Gastrocnemius medialis (tissue), 4 donors: ENCODE measurements at regions not wholly inside any gene's neighbourhood (a gene's known extent, or its start where the extent isn't known, plus 50 kb on each side); places are given as distances from the start of the nearest gene placed in this dataset.
"Not testable (repeated sequence)": the region's sequence is repeated elsewhere in the genome, so short reads cannot be mapped to it uniquely, and the experiment has no call there.

Source experiments
- ATAC-seq, 2 donors: fragments of 150-250 bp; one replicate each; pipeline ENCODE4 v1.9.1; 2016
- DNase-seq, 2 donors: peaks; one replicate each; pipeline ENCODE4 v3.0.0-alpha.2; 2019
- H3K27ac ChIP-seq, 4 donors: fragments of 200-600 bp; sonication (generic); 1 replicate in 1 of 4; 2 replicates in 3 of 4; pipeline ENCODE4 v1.5.1; 2016 to 2018; ENCODE audit warnings: mild to moderate bottlenecking in 2 of 4, moderate library complexity in 1 of 4
- H3K27me3 ChIP-seq, 3 donors: fragments of 200-600 bp; sonication (generic) in 2 of 3; 1 replicate in 1 of 3; 2 replicates in 2 of 3; pipeline versions ENCODE4 v1.5.1 to v1.6.0; 2016 to 2019; ENCODE audit warnings: mild to moderate bottlenecking in 1 of 3, moderate library complexity in 1 of 3
- H3K36me3 ChIP-seq, 2 donors: fragments of 200-600 bp; sonication (generic) in 1 of 2; one replicate each; pipeline ENCODE4 v1.5.1; 2017 to 2018
- H3K4me1 ChIP-seq, 2 donors: fragments of 200-600 bp; sonication (generic) in 1 of 2; one replicate each; pipeline ENCODE4 v1.5.1; 2016 to 2017; ENCODE audit warnings: mild to moderate bottlenecking in 2 of 2
- H3K4me3 ChIP-seq, 4 donors: fragments of 200-600 bp; sonication (generic) in 3 of 4; 1 replicate in 1 of 4; 2 replicates in 3 of 4; pipeline ENCODE4 v1.5.1; 2016 to 2019; ENCODE audit warnings: mild to moderate bottlenecking in 2 of 4
- H3K9me3 ChIP-seq, 3 donors: fragments of 200-600 bp; sonication (generic) in 2 of 3; 1 replicate in 1 of 3; 2 replicates in 2 of 3; pipeline ENCODE4 v1.5.1; 2016 to 2019
- POLR2A ChIP-seq, 2 donors: fragments of 450-650 bp; IDR thresholded peaks; one replicate each; pipeline ENCODE4 v1.6.1; 2017; ENCODE audit warnings: antibody characterized with exemption in 2 of 2, mild to moderate bottlenecking in 2 of 2, moderate library complexity in 2 of 2
- in situ Hi-C, 4 donors: fragments of 200-750 bp; cut with MboI; loops; one replicate each; pipeline versions ENCODE4 v1.15.0 to v1.8.0; 2017; ENCODE audit warnings: low sequenced_read_pairs in 4 of 4
- intact Hi-C: fragments of 100-400 bp; cut with DNase I; formaldehyde crosslinking; loops from one replicate; pipeline ENCODE4 v1.15.1; 2023; ENCODE audit warnings: low total_unique reads
- TF ChIP-seq, protein P1 (sequence below), 5 experiments: fragments of 450-650 bp in 3 of 5; fragments of 200-600 bp in 2 of 5; sonication (generic) in 2 of 5; IDR thresholded peaks in 4 of 5; conservative IDR thresholded peaks in 1 of 5; 1 replicate in 4 of 5; 2 replicates in 1 of 5; pipeline ENCODE4 v1.5.1; 2016 to 2019; ENCODE audit warnings: antibody characterized with exemption in 5 of 5, mild to moderate bottlenecking in 3 of 5, moderate library complexity in 3 of 5

DNA sequence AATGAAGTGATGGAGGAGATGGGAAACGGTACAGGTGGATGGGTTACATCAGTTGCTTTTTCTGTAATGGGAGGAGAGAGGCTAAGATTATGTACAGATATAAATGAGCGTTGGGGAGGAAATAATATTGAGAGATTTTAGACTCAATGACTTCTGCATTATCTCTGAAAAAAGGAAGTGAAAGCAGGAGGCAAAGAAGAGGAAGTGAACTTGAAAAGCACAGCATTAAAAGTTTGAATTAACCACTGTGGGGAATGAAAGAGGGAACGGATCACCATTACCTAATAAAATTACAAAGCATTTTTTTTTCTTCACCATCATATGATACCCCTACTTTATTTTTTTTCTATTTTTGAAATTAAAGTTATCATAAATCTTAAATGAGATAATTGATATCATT, 1025.5 kb downstream of the RPA4 start:
- H3K9me3 ChIP-seq: no peaks in the 10 kb centered on the region
- H3K4me3 ChIP-seq: no peak overlapping the region
- TF ChIP-seq, protein P1, sequence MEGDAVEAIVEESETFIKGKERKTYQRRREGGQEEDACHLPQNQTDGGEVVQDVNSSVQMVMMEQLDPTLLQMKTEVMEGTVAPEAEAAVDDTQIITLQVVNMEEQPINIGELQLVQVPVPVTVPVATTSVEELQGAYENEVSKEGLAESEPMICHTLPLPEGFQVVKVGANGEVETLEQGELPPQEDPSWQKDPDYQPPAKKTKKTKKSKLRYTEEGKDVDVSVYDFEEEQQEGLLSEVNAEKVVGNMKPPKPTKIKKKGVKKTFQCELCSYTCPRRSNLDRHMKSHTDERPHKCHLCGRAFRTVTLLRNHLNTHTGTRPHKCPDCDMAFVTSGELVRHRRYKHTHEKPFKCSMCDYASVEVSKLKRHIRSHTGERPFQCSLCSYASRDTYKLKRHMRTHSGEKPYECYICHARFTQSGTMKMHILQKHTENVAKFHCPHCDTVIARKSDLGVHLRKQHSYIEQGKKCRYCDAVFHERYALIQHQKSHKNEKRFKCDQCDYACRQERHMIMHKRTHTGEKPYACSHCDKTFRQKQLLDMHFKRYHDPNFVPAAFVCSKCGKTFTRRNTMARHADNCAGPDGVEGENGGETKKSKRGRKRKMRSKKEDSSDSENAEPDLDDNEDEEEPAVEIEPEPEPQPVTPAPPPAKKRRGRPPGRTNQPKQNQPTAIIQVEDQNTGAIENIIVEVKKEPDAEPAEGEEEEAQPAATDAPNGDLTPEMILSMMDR (IDR thresholded peaks at IDR 0.05 in 4 of 5, conservative IDR thresholded peaks at IDR 0.05 in 1 of 5): no peak
- TF ChIP-seq POLR2A (IDR thresholded peaks at IDR 0.05): no peak
- DNase-seq: no peak
- no peaks in the 10 kb centered on the region for H3K27me3 ChIP-seq
- no peak overlapping the region for H3K27ac ChIP-seq
- H3K4me1 ChIP-seq: no peaks in the 10 kb centered on the region
- in situ Hi-C loops: no loop called here
- no peak for ATAC-seq
- H3K36me3 ChIP-seq: no peaks in the 10 kb centered on the region
- intact Hi-C loops: no loop called here

- H3K27ac ChIP-seq, intact Hi-C loops, in situ Hi-C loops, H3K36me3 ChIP-seq, H3K4me3 ChIP-seq, H3K9me3 ChIP-seq, H3K27me3 ChIP-seq, DNase-seq, H3K4me1 ChIP-seq, ATAC-seq: not testable (repeated sequence)
Measured at GRCh38 chrX:97915390-97915789, 1031.7 kb downstream of the RPA4 start.

- DNase-seq, H3K27ac ChIP-seq, intact Hi-C loops, H3K9me3 ChIP-seq, H3K4me1 ChIP-seq, in situ Hi-C loops, H3K4me3 ChIP-seq, ATAC-seq, H3K36me3 ChIP-seq, H3K27me3 ChIP-seq: not testable (repeated sequence)
Measured at GRCh38 chrX:97921223-97921622, 1037.5 kb downstream of the RPA4 start.

GRCh38 chrX:97931586-97931985, 1047.9 kb downstream of the RPA4 start:
- no peak for DNase-seq
- in situ Hi-C loops (no loop called here), intact Hi-C loops (no loop called here)
- Histone ChIP-seq H3K4me3 (no peak overlapping the region), H3K36me3 (no peaks in the 10 kb centered on the region), H3K9me3 (no peaks in the 10 kb centered on the region), H3K27ac (no peak overlapping the region), H3K27me3 (no peaks in the 10 kb centered on the region), H3K4me1 (no peaks in the 10 kb centered on the region)
- TF ChIP-seq POLR2A (IDR thresholded peaks at IDR 0.05): no peak
- ATAC-seq: no peak

DNA sequence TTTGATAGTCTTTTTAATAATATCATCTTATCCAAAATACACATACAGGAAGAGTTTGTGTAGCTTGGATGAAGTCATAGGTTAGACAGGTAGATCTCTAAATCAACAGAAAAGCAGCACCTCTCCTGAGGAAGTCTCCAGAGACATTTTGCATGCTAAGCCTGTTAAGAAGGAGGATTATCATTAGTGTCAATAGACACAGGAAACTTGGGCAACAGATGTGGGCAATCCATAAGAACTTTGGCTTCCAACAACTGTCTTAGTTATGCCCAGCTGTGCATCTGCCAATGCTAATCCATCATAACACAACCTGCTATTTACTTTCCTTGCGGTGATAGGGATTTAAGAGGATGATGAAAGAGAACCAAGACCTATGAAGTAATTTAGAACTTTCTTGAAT, 1052.6 kb downstream of the RPA4 start:
- no peak overlapping the region for H3K4me3 ChIP-seq
- in situ Hi-C loops: no loop called here
- intact Hi-C loops: no loop called here
- TF ChIP-seq, protein P1 (IDR thresholded peaks at IDR 0.05 in 4 of 5, conservative IDR thresholded peaks at IDR 0.05 in 1 of 5): no peak
- no peak for TF ChIP-seq POLR2A (IDR thresholded peaks at IDR 0.05)
- no peak overlapping the region for H3K27ac ChIP-seq
- ATAC-seq (no peak), DNase-seq (no peak)
- H3K4me1 ChIP-seq: no peaks in the 10 kb centered on the region
- H3K9me3 ChIP-seq: no peaks in the 10 kb centered on the region
- no peaks in the 10 kb centered on the region for H3K36me3 ChIP-seq
- no peaks in the 10 kb centered on the region for H3K27me3 ChIP-seq

DNA sequence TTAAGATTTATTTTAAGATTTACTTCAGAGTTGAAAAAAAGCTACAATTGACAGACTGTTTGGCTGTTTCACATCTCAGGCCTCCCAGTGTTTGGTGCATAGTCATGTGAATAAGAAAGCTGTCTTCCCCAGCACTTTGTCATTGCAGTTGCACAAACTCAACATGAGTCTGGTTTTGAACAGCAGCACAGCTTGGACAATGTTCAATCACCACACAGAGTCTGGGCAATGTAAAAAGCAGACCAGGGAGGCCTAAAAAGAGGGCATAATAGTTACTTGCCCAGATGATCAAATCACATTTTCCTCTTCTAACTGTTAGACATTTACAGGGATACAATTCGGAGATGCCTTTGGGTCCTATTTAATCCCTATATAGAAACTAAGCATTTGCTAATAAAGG, 1055.0 kb downstream of the RPA4 start:
- Histone ChIP-seq H3K27me3 (no peaks in the 10 kb centered on the region), H3K4me1 (no peaks in the 10 kb centered on the region), H3K36me3 (no peaks in the 10 kb centered on the region), H3K9me3 (no peaks in the 10 kb centered on the region), H3K4me3 (no peak overlapping the region), H3K27ac (no peak overlapping the region)
- DNase-seq (no peak), ATAC-seq (no peak)
- intact Hi-C loops (no loop called here), in situ Hi-C loops (no loop called here)
- TF ChIP-seq POLR2A (IDR thresholded peaks at IDR 0.05): no peak
- TF ChIP-seq, protein P1 (IDR thresholded peaks at IDR 0.05 in 4 of 5, conservative IDR thresholded peaks at IDR 0.05 in 1 of 5): no peak
